Fibroblast of peridontal ligament (primary cell): ENCODE measurements at regions not wholly inside any gene's neighbourhood (a gene's known extent, or its start where the extent isn't known, plus 50 kb on each side); places are given as distances from the start of the nearest gene placed in this dataset.
A peak's percentile ranks its signal among the peaks of the same experiment; 100 is the strongest.

Experiments used
- DNase-seq: peaks from one replicate; pipeline ENCODE4 v3.0.0-alpha.2; 2010; ENCODE audit errors: extremely low read depth

- no peak for DNase-seq
Measured at GRCh38 chr15:100734586-100734985, 132.2 kb downstream of the ASB7 start.

DNA sequence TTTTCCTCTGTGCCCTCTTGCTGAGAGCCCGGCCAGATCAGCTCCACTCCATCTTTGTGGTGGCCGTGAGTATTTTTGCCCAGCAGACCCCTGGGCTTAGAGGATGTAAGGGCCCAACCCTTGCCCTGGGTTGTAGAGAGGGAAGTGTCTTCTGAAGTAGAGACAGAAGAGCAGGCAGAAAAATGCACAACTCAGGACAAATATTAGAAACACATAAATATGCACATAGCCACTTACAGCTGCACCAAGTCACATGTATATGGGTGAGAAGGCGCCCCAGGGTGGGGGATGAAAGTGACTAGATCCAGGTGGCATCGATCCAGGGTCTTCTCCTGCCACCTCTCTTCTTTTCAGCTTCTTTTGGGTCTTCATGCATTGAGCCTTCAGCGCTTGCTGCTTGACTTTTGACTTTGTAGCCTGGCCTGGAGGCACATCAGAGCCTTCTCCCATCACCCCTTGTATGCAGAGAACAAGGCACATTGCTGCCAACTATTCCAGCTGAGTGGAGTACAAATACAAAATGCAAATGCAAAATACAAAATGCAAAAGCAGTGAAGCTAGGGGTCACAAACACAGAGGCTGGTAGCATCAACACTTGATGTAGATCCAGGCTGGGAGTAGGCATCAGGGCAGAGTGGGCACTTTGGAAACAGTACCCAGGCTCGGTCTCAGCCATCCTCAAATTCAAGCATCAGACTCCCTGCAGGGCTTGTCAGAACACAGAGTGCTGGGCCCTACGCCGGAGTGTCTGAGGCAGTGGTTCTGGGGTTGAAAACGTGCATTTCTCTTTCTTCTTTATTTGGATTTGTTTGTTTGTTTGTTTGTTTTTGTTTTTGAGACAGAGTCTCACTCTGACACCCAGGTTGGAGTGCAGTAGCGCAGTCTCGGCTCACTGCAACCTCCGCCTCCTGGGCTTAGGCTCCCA is 133.0 kb downstream of the ASB7 start:
- DNase-seq = no peak

GRCh38 chr15:100737214-100737613 is 134.8 kb downstream of the ASB7 start:
- no peak for DNase-seq

- DNase-seq = no peak
Measured at GRCh38 chr15:100738614-100739013, 136.2 kb downstream of the ASB7 start.

- DNase-seq = peak; percentile 85
Measured at GRCh38 chr15:100740138-100740537, 137.7 kb downstream of the ASB7 start.

- no peak for DNase-seq
Measured at GRCh38 chr15:100751585-100751984, 128.0 kb upstream of the ALDH1A3 start.

- DNase-seq = no peak
Measured at GRCh38 chr15:100753503-100753902, 126.1 kb upstream of the ALDH1A3 start.

GRCh38 chr15:100757661-100758060 is 122.0 kb upstream of the ALDH1A3 start:
- DNase-seq = peak; percentile 45

- no peak for DNase-seq
Measured at GRCh38 chr15:100758555-100758954, 121.1 kb upstream of the ALDH1A3 start.

GRCh38 chr15:100759106-100759505 is 120.5 kb upstream of the ALDH1A3 start:
- DNase-seq = peak; percentile 97

- peak; percentile 77 for DNase-seq
Measured at GRCh38 chr15:100759698-100760356, 119.8 kb upstream of the ALDH1A3 start.

- DNase-seq = no peak
Measured at GRCh38 chr15:100760357-100760903, 119.2 kb upstream of the ALDH1A3 start.

- DNase-seq = no peak
Measured at GRCh38 chr15:100761290-100761935, 118.2 kb upstream of the ALDH1A3 start.

DNA sequence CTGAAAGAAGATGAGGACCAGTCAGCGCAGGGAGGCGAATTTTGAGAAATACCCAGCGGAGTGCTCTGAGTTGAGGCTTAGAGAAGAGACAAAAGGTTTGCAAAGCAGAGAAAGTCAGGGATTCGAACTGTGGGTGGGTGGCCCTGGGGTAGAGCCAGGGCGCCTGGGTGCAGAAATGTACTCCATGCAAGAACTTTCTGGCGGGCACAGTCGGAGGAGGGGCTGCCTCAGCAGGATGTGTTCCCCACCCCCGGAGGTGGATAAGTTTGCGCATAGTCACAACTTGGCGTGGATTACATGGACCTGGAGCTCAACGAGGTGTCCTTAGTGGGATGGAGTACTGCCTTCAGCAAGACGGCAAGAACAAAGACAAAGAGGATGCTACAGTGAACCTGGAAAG is 117.3 kb upstream of the ALDH1A3 start:
- DNase-seq = no peak

DNA sequence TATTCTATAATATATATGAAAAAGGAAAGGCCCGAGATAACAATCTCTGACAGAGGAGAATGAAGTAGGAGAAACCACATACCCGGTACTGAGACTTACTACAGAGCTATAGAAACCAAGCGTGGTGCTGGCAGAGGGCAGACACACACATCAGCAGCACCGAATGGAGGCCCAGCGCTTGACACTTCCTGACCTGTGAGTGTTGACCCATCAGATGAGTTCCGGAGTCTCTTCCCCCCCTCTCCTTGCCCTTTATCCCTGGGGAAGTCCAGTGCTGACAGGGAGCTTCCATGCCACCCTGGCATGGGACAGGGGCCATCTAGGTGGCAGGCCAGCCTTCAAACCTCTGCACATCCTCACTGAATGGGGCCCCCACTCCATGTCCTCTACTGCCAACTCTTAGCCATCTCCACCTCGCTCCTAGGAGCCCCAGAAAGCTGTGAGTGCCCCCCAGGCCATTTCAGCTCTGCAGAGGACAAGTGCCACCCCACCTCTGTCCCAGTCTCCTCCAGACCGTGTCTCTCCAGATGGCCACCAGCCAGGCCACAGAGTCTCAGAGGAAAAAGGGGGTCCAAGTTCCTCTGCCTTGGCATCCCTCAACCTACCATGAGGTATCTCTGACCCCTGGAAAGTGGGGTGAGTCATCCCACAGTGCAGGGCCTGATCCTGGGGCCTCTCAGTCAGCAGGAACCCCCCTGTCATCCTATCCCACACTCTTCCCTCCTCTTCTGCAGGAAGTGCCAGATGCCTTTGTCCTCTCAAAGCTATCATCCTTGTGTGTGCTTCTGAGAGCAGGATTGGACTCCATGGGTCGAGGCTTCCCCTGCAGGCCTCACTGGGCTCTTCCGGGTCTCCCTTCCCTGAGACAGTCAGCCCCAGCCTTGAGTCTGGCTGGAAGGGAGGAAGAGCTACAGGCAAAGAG is 116.5 kb upstream of the ALDH1A3 start:
- DNase-seq = peak; percentile 23

- no peak for DNase-seq
Measured at GRCh38 chr15:100763835-100764750, 115.5 kb upstream of the ALDH1A3 start.

DNA sequence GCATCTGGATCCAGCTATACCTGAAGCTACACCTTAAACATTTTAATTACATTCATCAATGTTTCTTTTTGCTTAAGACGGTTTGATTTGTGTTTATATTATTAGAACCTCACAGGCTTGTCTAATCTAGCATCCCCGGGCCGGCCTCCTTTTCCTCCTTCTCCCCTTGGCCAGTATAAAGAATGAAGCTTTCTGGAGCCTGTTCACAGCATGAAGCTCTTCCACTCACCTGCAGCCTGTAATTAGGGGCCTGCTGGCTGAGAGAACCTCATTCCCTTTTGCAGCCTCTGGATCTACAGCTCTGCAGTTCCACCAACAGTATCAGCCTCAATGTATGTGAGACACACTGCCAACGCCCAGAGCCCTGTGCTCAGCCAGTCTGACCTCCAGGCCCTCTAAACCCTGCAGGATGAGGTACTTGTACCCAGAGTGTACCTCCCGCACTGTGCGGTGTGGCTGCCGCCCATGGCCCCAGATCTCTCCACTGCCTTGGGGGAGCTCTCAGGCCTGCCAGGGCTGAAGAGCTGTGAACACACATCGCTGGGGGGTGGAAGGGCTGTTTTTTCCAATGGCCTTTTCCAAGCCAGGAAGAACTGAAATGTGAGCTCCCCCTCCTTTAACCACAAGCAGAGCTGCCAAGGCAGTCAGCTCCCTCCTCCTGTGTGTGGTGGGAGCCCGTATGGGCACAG is 114.7 kb upstream of the ALDH1A3 start:
- DNase-seq = peak; percentile 93

DNA sequence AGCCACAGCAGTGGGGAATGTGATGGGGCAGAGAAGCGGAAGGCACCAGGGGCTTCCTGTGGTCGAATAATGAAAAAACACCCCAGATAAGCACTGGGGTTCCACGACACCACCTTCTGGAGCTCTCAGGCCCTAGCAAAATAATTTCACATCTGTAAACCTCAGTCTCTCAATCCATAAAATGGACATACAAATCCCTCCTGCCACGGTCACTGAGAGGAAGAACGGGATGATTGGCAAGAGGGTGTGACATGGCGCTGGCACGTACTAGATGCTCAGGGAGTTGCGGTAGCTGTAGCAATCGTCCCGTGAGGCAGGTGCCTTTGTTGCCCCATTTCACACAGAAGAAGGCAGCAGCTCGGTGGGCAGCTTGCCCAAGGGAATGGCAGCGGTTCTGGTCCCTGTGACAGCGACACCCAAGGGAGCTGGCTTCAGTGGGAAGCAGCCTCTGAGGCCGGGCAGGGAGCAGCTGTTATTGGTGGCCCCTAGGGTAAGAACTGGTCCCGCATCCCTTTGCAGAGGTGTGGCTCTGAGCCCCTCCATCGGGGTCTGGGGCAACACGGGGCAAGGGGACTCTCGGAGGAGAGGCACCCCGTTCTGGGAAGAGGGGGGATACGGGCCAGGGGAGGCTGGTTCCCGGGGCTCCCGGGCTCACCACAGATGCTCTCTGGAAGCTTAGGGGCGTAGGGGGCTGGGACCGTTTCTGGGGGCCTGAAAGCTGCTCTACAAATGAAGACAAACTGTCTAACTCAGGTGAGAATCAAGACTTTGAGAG is 114.0 kb upstream of the ALDH1A3 start:
- no peak for DNase-seq
